GM12865 (cell line): ENCODE measurements at regions not wholly inside any gene's neighbourhood (a gene's known extent, or its start where the extent isn't known, plus 50 kb on each side); places are given as distances from the start of the nearest gene placed in this dataset.

ENCODE experiments used
- DNase-seq: peaks from one replicate; pipeline ENCODE4 v3.0.0; 2010; ENCODE audit warnings: low read depth
- H3K4me3 ChIP-seq: 2 replicates; pipeline ENCODE4 v1.5.1; 2011; ENCODE audit warnings: mild to moderate bottlenecking, low read depth, low read length, control low read depth
- TF ChIP-seq, protein P1 (sequence below): IDR thresholded peaks from 2 replicates; pipeline ENCODE4 v1.5.1; 2011; ENCODE audit warnings: low read length, control low read depth, low read depth, inconsistent platforms; ENCODE audit not compliant: insufficient read depth; ENCODE audit errors: missing control alignments

DNA sequence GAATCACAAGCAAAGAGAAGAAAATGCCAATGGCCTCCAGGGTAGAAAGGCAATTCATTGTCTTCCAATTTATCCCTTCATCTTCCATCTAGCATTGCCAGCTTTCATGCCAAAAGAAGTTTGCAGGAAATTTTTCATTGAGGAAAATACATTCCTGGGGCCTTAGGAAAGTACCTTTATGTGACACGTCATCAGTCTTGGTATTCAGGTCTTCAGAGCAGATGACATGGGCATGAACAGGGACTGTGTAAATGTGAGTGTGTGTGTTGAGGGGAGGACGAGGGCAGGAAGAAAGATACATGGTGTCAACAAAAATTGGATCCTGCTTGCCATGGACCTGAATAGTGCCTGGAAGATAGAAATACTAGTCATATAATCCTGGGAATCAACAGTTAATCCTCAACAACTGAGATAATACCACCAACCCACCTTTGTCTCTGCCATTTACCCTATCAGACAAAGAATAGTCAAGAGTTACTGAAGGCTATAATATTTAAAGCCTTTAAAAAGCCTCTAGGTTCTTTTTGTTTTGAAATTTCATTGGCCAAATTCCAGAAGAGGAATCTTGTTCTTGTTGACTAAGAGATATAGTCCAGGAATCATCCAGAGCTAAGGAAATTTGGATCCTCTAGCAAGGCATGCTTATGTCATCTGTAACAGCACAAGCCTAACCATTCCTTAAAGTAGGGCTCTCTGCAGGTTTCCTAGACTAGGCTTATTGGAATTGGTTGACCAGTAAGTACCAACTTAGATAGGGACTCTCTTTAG, 405.8 kb upstream of the SASH1 start:
- no peak for DNase-seq
- no peak overlapping the region for H3K4me3 ChIP-seq
- TF ChIP-seq, protein P1, sequence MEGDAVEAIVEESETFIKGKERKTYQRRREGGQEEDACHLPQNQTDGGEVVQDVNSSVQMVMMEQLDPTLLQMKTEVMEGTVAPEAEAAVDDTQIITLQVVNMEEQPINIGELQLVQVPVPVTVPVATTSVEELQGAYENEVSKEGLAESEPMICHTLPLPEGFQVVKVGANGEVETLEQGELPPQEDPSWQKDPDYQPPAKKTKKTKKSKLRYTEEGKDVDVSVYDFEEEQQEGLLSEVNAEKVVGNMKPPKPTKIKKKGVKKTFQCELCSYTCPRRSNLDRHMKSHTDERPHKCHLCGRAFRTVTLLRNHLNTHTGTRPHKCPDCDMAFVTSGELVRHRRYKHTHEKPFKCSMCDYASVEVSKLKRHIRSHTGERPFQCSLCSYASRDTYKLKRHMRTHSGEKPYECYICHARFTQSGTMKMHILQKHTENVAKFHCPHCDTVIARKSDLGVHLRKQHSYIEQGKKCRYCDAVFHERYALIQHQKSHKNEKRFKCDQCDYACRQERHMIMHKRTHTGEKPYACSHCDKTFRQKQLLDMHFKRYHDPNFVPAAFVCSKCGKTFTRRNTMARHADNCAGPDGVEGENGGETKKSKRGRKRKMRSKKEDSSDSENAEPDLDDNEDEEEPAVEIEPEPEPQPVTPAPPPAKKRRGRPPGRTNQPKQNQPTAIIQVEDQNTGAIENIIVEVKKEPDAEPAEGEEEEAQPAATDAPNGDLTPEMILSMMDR: no peak

DNA sequence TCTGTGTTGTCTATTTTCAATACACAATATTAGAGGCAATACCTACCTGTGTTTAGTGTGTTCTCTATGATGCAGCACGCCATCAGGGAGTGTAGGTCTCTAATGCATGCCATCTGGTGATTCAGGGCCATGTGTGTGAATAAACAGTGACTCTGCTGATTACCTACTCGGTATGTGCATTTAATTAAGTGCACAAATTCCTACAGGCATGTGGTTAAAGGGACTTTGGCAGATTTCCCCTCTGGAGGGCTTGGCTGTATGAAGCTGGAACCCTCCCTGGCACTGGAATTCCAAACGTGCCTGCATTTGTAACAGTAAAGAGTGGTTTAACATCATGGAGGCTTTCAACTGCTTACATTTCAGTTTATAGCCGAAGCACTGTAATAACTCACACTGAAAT, 401.5 kb upstream of the SASH1 start:
- TF ChIP-seq, protein P1: no peak
- no peak for DNase-seq
- H3K4me3 ChIP-seq: no peak overlapping the region

DNA sequence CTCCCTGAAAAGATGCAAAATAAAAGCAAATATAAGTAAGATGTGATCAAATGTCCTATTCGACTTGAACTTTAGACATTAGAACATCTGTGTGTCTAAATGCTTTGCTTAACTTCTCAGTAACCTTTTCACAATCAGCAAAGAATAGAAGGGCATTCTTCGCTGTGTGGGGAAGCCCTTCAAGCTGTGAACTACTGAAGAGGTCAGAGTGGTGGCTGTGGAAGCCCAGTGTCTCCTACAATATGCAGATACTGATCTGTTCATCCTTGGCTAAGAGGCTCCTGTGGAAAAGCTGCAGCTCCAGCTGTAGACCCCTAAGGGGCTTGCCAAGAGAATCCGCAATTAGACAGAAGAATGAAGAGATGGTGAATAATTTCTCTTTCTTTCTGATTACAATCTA, 400.3 kb upstream of the SASH1 start:
- no peak for DNase-seq
- no peak overlapping the region for H3K4me3 ChIP-seq
- TF ChIP-seq, protein P1: no peak

DNA sequence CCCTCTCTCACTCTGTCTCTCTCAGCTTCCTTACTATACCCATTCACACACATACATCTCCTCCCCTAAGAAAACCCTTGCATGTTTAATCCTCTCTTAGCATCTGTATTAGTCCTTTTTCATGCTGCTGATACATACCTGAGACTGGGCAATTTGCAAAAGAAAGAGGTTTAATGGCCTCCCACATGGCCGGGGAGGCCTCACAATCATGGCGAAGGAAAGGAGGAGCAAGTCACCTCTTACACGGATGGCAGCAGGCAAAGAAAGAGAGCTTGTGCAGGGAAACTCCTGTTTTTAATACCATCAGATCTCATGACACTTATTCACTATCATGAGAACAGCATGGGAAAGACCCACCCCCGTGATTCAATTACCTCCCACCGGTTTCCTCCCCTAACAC, 398.5 kb upstream of the SASH1 start:
- H3K4me3 ChIP-seq: no peak overlapping the region
- DNase-seq: no peak
- TF ChIP-seq, protein P1: no peak

DNA sequence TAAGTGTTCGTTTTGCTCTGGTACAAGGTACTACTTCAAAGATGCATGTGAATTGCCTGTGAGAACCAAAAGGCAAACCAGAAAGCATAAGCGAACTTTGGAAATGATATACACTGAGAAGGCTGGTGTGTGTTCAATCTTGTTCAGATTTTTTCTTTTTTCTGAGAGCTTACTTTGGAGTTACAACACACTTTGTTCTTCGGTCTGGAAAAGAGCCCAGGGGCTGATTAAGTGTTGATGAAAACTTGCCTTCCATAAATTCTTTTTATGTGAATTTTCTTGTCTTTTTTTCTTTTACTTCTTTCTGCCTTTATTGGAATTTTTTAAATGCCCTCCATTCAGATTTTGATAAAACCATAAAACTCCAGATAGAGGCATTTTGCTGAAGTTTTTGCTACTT, 395.1 kb upstream of the SASH1 start:
- no peak overlapping the region for H3K4me3 ChIP-seq
- DNase-seq: no peak
- TF ChIP-seq, protein P1: no peak

DNA sequence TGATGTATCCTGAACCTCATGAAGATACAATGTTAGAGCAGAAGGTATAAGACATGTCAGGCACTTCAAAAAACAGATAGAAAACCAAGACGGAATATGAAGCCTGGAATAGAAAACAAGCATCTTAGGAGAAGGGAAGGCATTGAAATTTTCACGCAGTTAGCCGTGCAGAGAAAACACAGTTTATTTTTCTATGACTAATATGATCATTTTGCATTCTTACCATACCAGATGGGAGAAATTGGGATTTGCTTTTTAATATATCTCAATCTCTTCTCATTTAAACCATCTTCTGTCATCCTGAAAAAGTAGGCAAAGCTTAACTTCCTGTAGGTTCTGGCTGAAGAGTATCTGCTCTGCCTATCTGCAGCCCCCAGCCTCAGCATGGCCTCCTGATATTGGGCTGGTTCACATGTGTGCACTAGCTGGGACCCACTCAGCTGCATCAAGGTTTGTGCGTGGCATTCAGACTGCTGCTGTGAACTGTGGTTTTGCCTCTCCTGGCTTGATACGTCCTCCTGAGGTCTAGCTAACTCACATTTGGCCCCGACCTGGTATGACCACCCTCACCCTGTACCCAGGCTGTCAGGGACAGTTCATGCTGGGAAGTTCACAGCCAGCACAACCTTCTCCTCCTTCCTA, 392.5 kb upstream of the SASH1 start:
- no peak for DNase-seq
- TF ChIP-seq, protein P1: no peak
- H3K4me3 ChIP-seq: no peak overlapping the region
